ENCODE measurements at regions not wholly inside any gene's neighbourhood (a gene's known extent, or its start where the extent isn't known, plus 50 kb on each side); places are given as distances from the start of the nearest gene placed in this dataset.

- H3K9me3 ChIP-seq = no peaks in the 10 kb centered on the region
- 57 to 73% methylated on average over 2 of the region's 2 CpGs for WGBS, 2 donors
- DNase-seq (no peak), ATAC-seq (no peak)
- H3K4me3 ChIP-seq = no peak overlapping the region
- H3K27me3 ChIP-seq = no peaks in the 10 kb centered on the region
- no peak for TF ChIP-seq CTCF (IDR thresholded peaks at IDR 0.05)
- no peak for TF ChIP-seq POLR2A (IDR thresholded peaks at IDR 0.05)
- no peaks in the 10 kb centered on the region for H3K36me3 ChIP-seq (replicated peaks in 1 of 2; ENCODE audit: insufficient read depth in 1 of 2, low read depth in 2 of 2)
- intact Hi-C loops (cut with DNase I) = no loop called here
- H3K27ac ChIP-seq = no peak overlapping the region
- H3K4me1 ChIP-seq = no peaks in the 10 kb centered on the region
Measured at GRCh38 chr6:105573138-105573537, 170.3 kb upstream of the PREP start.

- no peak for DNase-seq
- no peak for ATAC-seq
- WGBS, 2 donors = 50 to 51% methylated on average over 3 of the region's 3 CpGs
- Histone ChIP-seq H3K9me3 (no peaks in the 10 kb centered on the region), H3K4me3 (no peak overlapping the region), H3K27ac (no peak overlapping the region), H3K27me3 (no peaks in the 10 kb centered on the region), H3K36me3 (replicated peaks in 1 of 2; ENCODE audit: insufficient read depth in 1 of 2, low read depth in 2 of 2) (no peaks in the 10 kb centered on the region), H3K4me1 (no peaks in the 10 kb centered on the region)
- TF ChIP-seq CTCF (IDR thresholded peaks at IDR 0.05) (no peak), POLR2A (IDR thresholded peaks at IDR 0.05) (no peak)
- intact Hi-C loops (cut with DNase I) = no loop called here
Measured at GRCh38 chr6:105570416-105570815, 167.5 kb upstream of the PREP start.

- WGBS, 2 donors = 24 to 39% methylated on average over 2 of the region's 2 CpGs
Measured at GRCh38 chr6:105569706-105570105, 166.8 kb upstream of the PREP start.

GRCh38 chr6:105568751-105569150 is 165.9 kb upstream of the PREP start:
- Histone ChIP-seq H3K9me3 (no peaks in the 10 kb centered on the region), H3K4me1 (no peaks in the 10 kb centered on the region), H3K36me3 (replicated peaks in 1 of 2; ENCODE audit: insufficient read depth in 1 of 2, low read depth in 2 of 2) (no peaks in the 10 kb centered on the region), H3K27me3 (no peaks in the 10 kb centered on the region), H3K4me3 (no peak overlapping the region), H3K27ac (no peak overlapping the region)
- intact Hi-C loops (cut with DNase I) = no loop called here
- 18 to 26% methylated on average over 1 of the region's 1 CpG for WGBS, 2 donors
- DNase-seq (no peak), ATAC-seq (no peak)
- TF ChIP-seq POLR2A (IDR thresholded peaks at IDR 0.05) (no peak), CTCF (IDR thresholded peaks at IDR 0.05) (no peak)

More at GRCh38 chr6:105569706-105570105, 166.8 kb upstream of the PREP start:
- intact Hi-C loops (cut with DNase I) = no loop called here
- DNase-seq (no peak), ATAC-seq (no peak)
- Histone ChIP-seq H3K36me3 (replicated peaks in 1 of 2; ENCODE audit: insufficient read depth in 1 of 2, low read depth in 2 of 2) (no peaks in the 10 kb centered on the region), H3K4me3 (no peak overlapping the region), H3K27ac (no peak overlapping the region), H3K9me3 (no peaks in the 10 kb centered on the region), H3K4me1 (no peaks in the 10 kb centered on the region), H3K27me3 (no peaks in the 10 kb centered on the region)
- TF ChIP-seq POLR2A (IDR thresholded peaks at IDR 0.05) = no peak
- TF ChIP-seq CTCF (IDR thresholded peaks at IDR 0.05) = no peak

- WGBS, 2 donors = 18 to 22% methylated on average over 2 of the region's 2 CpGs
- no peak for DNase-seq
- Histone ChIP-seq H3K36me3 (replicated peaks in 1 of 2; ENCODE audit: insufficient read depth in 1 of 2, low read depth in 2 of 2) (no peaks in the 10 kb centered on the region), H3K4me3 (no peak overlapping the region), H3K27me3 (no peaks in the 10 kb centered on the region), H3K4me1 (no peaks in the 10 kb centered on the region), H3K9me3 (no peaks in the 10 kb centered on the region), H3K27ac (no peak overlapping the region)
- ATAC-seq = no peak
- intact Hi-C loops (cut with DNase I) = no loop called here
- TF ChIP-seq CTCF (IDR thresholded peaks at IDR 0.05) = no peak
- no peak for TF ChIP-seq POLR2A (IDR thresholded peaks at IDR 0.05)
Measured at GRCh38 chr6:105568142-105568541, 165.3 kb upstream of the PREP start.

Data from body of pancreas (tissue), 4 donors.